ENCODE measurements at regions not wholly inside any gene's neighbourhood (a gene's known extent, or its start where the extent isn't known, plus 50 kb on each side); places are given as distances from the start of the nearest gene placed in this dataset.

- Histone ChIP-seq H3K4me2 (ENCODE audit: low read length) (no peak overlapping the region), H3K4me1 (ENCODE audit: control insufficient read depth in 1 of 2, insufficient read depth in 2 of 2, low read length in 2 of 2) (no peaks in the 10 kb centered on the region), H2AFZ (ENCODE audit: low read depth, low read length, poor library complexity, severe bottlenecking) (no peak overlapping the region), H3K36me3 (ENCODE audit: control insufficient read depth in 1 of 2, insufficient read depth in 2 of 2, low read length in 2 of 2) (no peaks in the 10 kb centered on the region), H3K9ac (ENCODE audit: low read length) (no peak overlapping the region), H3K9me2 (ENCODE audit: insufficient read depth) (no peaks in the 10 kb centered on the region), H3K4me3 (replicated peaks in 1 of 2; ENCODE audit: low read depth in 1 of 2, low read length in 2 of 2) (no peak overlapping the region), H3K9me3 (ENCODE audit: control insufficient read depth in 1 of 2, insufficient read depth in 1 of 2, low read depth in 1 of 2, low read length in 2 of 2) (no peaks in the 10 kb centered on the region), H3K27me3 (ENCODE audit: insufficient read depth, low read length) (peaks cover 91% of the 10 kb centered on the region), H3K79me2 (ENCODE audit: insufficient read depth, low read length) (no peaks in the 10 kb centered on the region), H4K20me1 (ENCODE audit: insufficient read depth) (no peaks in the 10 kb centered on the region), H3K27ac (ENCODE audit: low read depth, low read length) (no peak overlapping the region)
- intact Hi-C loops (cut with micrococcal nuclease), result no loop called here
- ChIA-PET CTCF (no interaction called here), POLR2A (no interaction called here), RAD21 (ENCODE audit: low non-redundant PET in 1 of 2, low total read pairs in 2 of 2, uncharacterized antibody in 2 of 2, unreplicated experiment in 2 of 2) (no interaction called here)
- no peak for DNase-seq (ENCODE audit: low read depth, low spot score)
- ATAC-seq, result no peak
- no peak for TF ChIP-seq POLR2AphosphoS5 (IDR thresholded peaks at IDR 0.05; ENCODE audit: low read depth, low read length)
- no peak for TF ChIP-seq SRF (IDR thresholded peaks at IDR 0.05; ENCODE audit: low read depth)
- no peak for TF ChIP-seq REST (IDR thresholded peaks at IDR 0.05; ENCODE audit: low read depth)
- no peak for TF ChIP-seq YY1 (IDR thresholded peaks at IDR 0.05; ENCODE audit: extremely low read depth, insufficient replicate concordance, low read depth, low read length)
- TF ChIP-seq RAD21 (IDR thresholded peaks at IDR 0.05; ENCODE audit: low read depth), result no peak
- TF ChIP-seq POLR2A (IDR thresholded peaks at IDR 0.05; ENCODE audit: borderline replicate concordance, extremely low read depth, insufficient read depth, insufficient read length), result no peak
- TF ChIP-seq, protein P1, sequence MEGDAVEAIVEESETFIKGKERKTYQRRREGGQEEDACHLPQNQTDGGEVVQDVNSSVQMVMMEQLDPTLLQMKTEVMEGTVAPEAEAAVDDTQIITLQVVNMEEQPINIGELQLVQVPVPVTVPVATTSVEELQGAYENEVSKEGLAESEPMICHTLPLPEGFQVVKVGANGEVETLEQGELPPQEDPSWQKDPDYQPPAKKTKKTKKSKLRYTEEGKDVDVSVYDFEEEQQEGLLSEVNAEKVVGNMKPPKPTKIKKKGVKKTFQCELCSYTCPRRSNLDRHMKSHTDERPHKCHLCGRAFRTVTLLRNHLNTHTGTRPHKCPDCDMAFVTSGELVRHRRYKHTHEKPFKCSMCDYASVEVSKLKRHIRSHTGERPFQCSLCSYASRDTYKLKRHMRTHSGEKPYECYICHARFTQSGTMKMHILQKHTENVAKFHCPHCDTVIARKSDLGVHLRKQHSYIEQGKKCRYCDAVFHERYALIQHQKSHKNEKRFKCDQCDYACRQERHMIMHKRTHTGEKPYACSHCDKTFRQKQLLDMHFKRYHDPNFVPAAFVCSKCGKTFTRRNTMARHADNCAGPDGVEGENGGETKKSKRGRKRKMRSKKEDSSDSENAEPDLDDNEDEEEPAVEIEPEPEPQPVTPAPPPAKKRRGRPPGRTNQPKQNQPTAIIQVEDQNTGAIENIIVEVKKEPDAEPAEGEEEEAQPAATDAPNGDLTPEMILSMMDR (IDR thresholded peaks at IDR 0.05 in 2 of 3, conservative IDR thresholded peaks at IDR 0.05 in 1 of 3; ENCODE audit: borderline replicate concordance in 1 of 3, insufficient read depth in 1 of 3, low read depth in 2 of 3, low read length in 2 of 3), result no peak
- TF ChIP-seq ZNF274 (IDR thresholded peaks at IDR 0.05; ENCODE audit: low read depth, low read length), result no peak
- no peak for TF ChIP-seq EZH2 (IDR thresholded peaks at IDR 0.05)
- TF ChIP-seq CBX3 (IDR thresholded peaks at IDR 0.05; ENCODE audit: low read depth), result no peak
- TF ChIP-seq CEBPB (IDR thresholded peaks at IDR 0.05; ENCODE audit: low read depth), result no peak
- BruUV-seq (replicated peaks), result no TSS peak
Measured at GRCh38 chr1:38334930-38335592, 288.5 kb upstream of the POU3F1 start.
